COR-L47 (cell line): ENCODE measurements at regions not wholly inside any gene's neighbourhood (a gene's known extent, or its start where the extent isn't known, plus 50 kb on each side); places are given as distances from the start of the nearest gene placed in this dataset.

Experiments
- DNase-seq: peaks from one replicate; lab custom pipeline; 2025; lab: John Stamatoyannopoulos, UW

DNA sequence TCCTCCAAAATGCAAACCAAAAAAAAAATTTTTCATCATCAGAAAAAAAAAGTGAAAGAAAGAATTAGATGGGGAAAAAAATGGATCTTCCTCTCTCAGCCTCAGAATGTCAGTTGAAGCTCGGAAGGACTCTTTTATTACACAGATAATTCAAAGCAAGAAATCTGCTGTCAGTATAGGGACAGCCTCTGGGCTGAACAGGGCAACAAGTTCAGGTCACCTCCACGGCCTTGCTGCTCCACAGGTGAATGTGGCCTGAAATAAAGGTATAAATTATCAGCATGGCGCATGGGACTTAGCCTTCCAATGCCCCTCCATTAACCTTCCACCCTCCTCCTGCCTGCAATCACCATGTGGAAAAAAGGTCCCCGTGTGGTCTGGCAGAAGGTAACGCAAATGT is 316.8 kb upstream of the POU3F3 start:
- DNase-seq: no peak

GRCh38 chr2:104538077-104538476 is 315.8 kb upstream of the POU3F3 start:
- no peak for DNase-seq

DNA sequence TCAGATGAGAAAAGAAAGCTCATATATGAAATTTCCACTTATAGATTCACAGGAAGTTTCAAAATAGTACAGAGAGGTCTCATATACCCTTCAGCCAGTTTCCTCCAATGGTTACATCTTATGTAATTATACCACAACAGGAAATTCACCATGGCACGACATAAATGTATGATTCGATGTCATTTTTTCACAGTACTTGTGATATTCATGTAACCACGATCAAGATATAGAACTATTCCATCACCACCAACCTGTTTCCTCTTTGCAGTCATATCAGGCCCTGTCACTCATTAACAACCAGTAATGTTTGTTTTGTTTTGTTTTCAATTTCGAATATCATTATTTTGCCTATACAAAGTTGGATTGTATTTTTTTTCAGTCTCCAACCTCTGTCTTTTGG is 314.3 kb upstream of the POU3F3 start:
- DNase-seq: no peak

DNA sequence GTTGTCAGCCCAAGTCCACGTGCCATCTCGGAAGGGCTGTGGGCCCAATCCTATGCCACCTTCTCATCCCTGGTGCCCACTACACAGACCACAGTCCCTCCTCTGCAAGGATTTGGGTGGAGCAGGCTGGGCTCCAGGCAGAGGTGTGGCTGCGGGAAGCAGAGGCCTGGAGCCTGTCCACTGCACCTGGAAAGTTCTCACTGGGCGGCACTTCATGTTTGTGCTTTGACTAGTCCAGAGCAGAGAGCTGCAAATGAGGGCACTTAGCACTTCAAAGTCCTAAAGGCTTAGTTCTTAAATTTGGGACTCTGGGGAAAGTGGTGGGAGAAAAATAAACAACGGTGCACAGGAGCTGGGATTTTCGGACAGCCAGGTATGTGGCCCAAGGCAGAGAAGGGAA is 308.9 kb upstream of the POU3F3 start:
- DNase-seq: no peak

GRCh38 chr2:104546537-104546936 is 307.4 kb upstream of the POU3F3 start:
- no peak for DNase-seq

GRCh38 chr2:104547221-104547620 is 306.7 kb upstream of the POU3F3 start:
- peak; percentile 32 for DNase-seq

DNA sequence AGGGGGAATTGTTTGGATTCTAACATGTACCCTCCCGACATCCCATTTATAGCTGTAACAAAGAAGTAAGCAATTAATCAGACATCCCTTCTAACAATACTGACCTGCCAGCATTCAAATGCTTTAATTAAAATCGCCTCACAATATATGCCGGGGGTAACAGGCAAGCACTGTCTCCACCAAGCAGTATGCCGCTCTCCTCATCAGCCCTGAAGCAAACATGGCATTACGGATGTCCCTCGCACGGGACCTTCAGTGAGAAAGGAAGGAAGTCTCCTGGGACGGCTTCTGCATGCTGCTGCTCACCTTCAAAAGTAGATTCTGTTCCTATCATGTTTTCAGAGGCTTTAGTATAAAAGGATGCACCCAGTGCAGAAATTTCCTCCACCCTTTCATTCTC is 292.7 kb upstream of the POU3F3 start:
- no peak for DNase-seq

- no peak for DNase-seq
Measured at GRCh38 chr2:104562537-104562936, 291.4 kb upstream of the POU3F3 start.

- no peak for DNase-seq
Measured at GRCh38 chr2:104563398-104563996, 290.4 kb upstream of the POU3F3 start.

GRCh38 chr2:104568247-104568646 is 285.7 kb upstream of the POU3F3 start:
- no peak for DNase-seq

DNA sequence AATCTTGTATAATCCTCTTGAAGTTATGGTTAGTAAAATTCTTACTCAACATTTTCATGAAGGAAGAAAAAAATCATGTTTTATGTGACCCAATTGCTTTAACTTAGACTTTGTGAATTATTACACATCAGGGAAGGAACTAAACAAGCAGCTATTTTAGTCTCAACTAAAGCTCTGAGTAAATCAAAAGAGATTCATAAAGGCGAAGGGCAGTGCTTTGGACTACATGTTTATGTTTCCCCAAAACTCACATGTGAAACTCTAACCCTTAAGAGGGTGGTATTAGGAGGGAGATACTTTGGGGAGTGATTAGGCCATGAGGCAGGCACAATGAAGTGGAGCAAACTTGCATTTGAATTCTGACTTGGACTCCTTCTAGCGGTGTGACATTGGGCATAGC is 283.7 kb upstream of the POU3F3 start:
- DNase-seq: no peak

GRCh38 chr2:104572834-104573233 is 281.1 kb upstream of the POU3F3 start:
- no peak for DNase-seq

DNA sequence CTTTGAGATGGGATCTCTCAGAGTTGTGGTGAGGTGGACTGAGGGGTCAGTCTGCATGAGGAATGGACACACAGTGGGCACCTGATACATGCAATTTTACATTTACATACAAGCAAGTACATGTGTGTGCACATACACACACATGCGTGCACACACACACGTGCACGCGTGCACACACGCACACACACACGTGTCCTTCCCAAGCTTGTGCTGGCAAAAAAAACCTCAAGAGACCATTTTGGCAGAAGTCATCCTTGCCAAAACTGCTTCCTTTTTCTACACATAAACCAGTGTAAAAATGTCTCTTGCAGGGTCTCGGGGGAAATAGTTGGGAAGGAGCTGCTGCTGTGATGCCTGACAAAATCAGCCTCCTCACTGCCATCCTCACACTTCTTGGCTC is 279.5 kb upstream of the POU3F3 start:
- no peak for DNase-seq

GRCh38 chr2:104577143-104577542 is 276.8 kb upstream of the POU3F3 start:
- DNase-seq: no peak

GRCh38 chr2:104582471-104582870 is 271.4 kb upstream of the POU3F3 start:
- DNase-seq: no peak

GRCh38 chr2:104583811-104584210 is 270.1 kb upstream of the POU3F3 start:
- DNase-seq: peak; percentile 28

- DNase-seq: no peak
Measured at GRCh38 chr2:104584393-104584792, 269.5 kb upstream of the POU3F3 start.

- no peak for DNase-seq
Measured at GRCh38 chr2:104595576-104595975, 258.3 kb upstream of the POU3F3 start.

GRCh38 chr2:104597942-104598341 is 256.0 kb upstream of the POU3F3 start:
- no peak for DNase-seq

DNA sequence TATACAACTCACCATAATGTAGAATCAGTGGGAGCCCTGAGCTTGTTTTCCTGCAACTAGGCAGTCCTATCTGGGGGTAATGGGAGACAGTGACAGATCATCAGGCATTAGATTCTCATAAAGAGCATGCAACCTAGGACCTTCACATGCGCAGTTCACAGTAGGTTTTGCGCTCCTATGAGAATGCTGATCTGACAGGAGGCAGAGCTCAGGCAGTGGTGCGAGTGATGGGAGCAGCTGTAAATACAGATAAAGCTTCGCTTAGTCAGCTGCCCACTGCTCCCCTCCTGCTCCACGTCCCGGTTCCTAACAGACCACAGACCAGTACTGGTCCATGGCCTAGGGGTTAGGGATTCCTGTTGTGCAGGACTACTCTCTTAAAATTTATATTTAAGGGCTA is 255.3 kb upstream of the POU3F3 start:
- no peak for DNase-seq

GRCh38 chr2:104599787-104600510 is 254.0 kb upstream of the POU3F3 start:
- no peak for DNase-seq

DNA sequence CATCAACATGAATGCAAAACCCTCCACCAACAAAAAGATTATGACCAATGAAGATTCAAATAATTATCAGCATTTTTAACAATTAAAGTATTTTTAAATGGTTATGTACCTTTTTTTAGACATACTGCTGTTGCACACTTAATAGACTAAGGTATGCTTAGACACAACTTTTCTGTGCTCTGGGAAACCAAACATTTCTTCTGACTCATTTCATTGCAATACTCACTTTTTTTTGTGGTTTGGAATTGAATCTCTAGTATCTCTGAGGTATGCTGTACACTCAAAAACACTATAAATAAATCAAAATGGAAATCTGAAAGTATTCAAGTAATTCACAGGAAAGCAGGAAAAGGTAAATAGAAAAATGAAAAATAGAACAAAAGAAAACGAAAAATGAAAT is 247.9 kb upstream of the POU3F3 start:
- no peak for DNase-seq

- no peak for DNase-seq
Measured at GRCh38 chr2:104616856-104617255, 237.1 kb upstream of the POU3F3 start.

GRCh38 chr2:104620801-104621200 is 233.1 kb upstream of the POU3F3 start:
- DNase-seq: no peak
